ENCODE measurements at regions not wholly inside any gene's neighbourhood (a gene's known extent, or its start where the extent isn't known, plus 50 kb on each side); places are given as distances from the start of the nearest gene placed in this dataset.

DNA sequence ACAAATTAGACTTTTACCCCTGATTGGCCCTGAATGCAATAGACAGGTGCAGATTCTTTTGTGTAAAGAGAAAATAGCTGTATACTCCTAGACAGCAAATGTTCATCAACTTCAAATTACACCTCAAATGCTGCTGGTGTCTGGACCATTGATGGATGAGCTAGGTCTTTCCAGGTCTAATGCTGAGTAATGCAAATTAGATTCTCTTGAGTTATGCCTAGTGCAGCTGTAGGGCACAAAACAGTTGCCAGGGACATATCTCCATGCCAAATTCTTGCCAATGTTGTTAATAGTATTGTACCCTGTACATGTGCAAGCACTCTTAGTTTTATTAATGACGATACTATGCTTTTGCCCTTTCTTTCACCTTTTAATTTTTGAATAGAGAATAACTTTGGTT, 72.3 kb upstream of the CNTLN start:
- TF ChIP-seq POLR2AphosphoS5 (IDR thresholded peaks at IDR 0.05; ENCODE audit: low read depth, low read length): no peak
- no peak for TF ChIP-seq RAD21 (IDR thresholded peaks at IDR 0.05 in 1 of 2, conservative IDR thresholded peaks at IDR 0.05 in 1 of 2; ENCODE audit: low read depth in 2 of 2, low read length in 2 of 2)
- no peak for TF ChIP-seq EZH2 (IDR thresholded peaks at IDR 0.05; ENCODE audit: low read depth, low read length, severe bottlenecking)

All from H1 (cell line).